HuH-7.5 (cell line): ENCODE measurements at regions not wholly inside any gene's neighbourhood (a gene's known extent, or its start where the extent isn't known, plus 50 kb on each side); places are given as distances from the start of the nearest gene placed in this dataset.

ENCODE experiments used
- DNase-seq: peaks from one replicate; pipeline ENCODE4 v3.0.0; 2011; ENCODE audit warnings: low spot score

DNA sequence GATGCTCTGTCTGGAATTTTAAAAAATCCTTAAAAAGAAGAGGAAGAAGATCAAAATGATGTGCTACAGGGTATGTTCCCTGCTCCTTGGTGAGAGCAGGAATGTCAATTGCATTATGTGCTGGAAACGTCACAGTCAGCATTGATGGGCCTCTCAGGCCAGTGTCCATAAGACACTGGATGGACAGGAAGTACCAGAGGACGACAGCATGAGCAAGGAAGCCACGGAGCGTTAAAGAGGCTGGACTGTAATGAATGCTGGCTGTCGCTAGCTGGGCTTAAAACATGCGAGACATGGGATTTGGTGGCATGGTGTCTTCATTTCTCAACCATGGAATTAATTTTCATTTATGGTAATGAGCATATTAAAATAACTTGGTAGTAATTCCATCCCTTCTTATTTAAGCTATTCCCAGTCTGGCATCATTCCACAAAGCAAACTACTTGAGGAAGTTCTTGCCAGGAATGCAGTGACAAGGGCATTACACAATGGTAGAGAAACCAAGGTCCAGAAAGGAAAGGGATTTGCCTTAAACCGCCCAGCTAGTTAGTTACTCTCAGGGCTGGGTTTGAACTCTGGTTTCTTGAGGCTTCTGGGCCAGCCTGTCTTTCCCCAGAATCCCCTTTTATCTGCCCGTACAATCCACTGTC is 166.6 kb upstream of the SOX4 start:
- DNase-seq = no peak

DNA sequence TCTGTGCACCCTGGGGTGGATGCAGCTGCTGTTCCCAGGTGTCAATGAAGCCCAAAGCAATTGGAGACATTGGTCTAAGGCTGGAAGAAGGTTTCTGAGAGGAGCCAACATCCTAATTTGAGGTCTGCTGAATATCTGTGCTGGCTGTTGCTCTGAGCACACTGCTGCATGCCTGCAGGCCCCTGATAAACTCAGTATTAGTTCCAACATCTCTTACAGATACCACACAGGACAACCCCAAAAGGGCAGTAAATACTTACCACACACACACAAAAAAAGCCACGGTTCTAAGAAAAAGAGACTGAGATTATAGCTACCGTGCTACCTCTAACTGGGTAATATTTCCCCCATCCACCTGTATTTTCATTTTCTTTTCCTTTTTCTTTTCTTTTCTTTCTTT is 164.3 kb upstream of the SOX4 start:
- DNase-seq = no peak

DNA sequence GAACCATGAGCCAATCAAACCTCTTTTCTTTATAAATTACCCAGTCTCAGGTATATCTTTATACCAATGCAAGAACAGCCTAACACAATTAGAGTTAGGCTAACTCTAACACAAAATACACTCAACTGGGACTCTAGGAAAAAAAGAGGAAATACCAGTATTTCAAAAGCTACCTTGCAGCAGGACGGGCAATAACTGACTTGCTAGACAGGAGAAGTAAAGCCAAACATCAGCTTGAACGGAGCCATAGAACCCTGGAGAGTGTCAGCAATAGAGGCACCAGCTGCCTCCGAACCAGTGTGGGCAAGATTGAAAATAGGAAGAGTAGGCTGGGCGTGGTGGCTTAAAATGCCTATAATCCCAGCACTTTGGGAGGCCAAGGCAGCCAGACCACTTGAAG is 162.0 kb upstream of the SOX4 start:
- DNase-seq = no peak

DNA sequence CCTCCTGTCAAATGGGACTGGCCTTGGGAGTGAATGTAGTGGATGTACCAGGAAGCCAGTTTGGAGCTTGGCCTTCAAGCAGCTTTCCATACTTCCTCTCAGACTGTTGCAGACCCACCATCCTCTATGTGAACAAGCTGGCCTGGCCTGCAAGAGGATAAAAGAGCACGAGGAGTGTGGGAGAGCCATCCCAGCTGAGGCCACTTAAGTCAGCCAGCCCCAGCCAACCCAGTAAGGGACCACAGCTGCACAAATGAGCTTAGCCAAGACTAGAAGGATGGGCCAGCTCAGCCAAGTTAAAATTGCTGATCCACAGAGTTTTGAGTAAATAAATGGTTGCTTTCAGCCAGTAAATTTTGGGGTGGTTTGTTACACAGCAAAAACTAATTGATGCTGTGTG is 156.9 kb upstream of the SOX4 start:
- DNase-seq = no peak

DNA sequence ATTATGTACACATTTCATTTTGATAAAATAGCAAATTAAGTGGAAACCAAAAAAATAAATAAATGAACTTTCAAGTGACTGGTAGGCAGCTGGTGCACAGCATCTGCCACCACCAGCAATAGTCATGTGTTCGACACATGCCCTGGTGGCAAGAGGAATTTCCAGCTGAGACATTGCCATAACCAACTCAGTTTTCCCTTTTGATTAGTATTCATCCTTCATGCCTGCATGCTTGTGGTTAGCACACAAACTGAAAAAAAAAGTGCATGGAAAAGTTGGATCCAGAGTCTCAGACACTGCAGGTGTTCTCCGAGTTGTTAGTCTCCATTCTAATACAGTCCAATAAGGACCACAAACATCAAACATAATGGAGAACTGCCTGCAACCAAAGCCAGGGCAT is 156.0 kb upstream of the SOX4 start:
- DNase-seq = no peak

DNA sequence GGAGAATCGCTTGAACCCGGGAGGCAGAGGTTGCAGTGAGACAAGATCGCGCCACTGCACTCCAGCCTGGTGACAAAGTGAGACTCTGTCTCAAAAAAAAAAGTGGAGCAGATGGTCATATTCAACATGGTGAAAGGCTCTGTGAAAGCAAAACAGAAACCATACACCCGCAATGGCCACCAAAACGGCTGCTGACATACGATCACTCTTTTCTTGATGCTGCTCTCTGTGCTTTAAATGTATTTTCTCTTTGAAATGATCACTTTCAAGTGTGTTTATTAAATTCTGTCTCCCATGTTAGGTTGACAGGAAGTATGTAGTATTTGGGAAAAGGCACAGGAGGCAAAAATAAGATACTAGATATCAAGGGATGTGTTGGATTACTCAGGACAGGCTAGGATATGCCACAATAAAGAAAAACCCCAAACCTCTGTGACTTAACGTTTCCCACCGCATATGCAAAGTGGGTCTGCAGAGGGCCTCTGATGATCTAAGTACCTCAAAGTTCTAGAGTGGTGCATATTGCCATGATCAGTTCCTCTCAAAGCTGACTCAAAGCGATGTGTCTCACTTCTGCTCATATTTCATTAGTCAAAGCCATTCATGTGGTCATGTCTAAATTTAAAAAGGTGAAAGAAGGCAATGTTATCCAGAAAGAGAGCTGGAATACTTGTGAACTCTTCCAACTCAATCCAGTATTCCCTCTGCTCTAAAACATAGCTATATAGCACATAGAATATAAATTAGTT is 155.1 kb upstream of the SOX4 start:
- no peak for DNase-seq

DNA sequence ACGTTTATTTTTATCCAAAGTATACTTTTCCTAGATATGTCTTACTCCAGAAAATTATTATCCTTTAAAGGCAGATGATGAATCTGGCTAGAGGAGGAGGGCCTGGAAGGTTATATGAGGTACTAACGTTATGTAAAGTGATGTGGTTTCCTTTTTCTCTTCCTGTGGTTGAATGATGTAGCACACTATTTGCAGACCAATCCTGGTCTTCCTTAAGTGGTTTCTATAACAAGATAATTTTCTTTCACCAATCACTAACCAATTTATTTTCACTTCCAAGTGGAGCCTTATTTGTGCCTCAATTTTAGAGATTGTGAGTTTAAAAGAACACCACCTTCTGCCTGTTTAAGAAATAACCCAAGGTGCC is 154.6 kb upstream of the SOX4 start:
- no peak for DNase-seq

DNA sequence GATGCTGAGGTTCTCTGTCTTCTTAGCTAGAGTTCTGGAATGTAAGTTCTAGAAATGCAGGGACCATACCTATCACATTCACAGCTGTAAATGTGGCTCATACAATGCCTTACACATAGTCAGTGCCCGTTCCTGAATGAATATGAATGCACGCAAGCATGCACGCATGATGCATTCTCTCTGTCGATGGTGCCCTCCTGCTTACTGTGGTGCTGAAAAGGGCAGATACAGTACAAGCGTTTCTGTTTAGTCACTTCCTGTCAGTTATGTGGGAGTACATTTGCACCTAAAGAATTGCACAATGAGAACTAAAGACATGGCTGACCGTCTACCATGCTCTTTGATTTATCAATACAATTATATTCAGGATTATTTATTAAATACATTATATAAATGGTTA is 152.2 kb upstream of the SOX4 start:
- DNase-seq = no peak

DNA sequence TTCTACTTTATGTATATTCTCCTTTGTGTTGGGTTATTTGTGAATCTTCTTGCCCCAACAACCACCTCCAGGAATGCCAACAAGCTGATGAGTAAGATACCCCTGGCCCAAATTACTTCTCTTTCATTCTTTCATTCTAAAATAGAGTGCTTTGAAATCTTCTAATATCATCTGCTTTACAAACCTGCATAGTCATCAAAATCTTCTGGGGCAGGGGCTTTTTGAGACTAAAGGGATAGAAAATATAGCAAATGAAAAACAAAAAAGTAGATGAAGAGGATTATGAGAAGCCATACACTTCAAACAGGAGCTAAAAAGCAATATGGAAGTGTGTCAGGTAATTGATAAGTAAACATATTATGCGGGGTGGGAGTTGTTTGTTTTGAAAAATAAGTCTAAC is 150.7 kb upstream of the SOX4 start:
- no peak for DNase-seq

DNA sequence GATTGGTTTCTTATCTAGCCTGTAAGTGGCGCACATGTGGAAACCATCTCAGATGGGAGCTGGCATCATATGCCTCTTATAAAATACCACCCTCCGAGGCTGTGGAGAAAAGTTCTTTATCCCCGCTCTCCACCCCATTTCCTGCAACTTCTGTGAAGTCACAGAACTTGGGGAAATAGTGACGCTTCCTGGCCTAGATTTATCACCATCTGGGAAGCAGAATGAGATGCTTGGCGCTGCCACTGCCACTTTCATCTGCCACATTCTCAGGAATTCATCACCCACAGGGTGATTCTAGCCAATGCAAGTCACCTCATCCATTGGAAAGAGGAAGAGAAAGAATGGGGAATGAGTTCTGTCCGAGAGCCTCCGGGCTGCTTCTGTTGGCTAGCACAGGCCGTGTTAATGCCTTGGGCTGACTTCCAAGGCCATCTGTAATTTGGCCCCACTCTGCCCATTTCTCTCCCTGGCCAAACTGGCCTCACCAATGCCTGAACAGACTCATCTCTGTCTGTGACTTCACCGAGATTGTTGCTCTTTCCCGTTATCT is 148.8 kb upstream of the SOX4 start:
- DNase-seq = no peak

DNA sequence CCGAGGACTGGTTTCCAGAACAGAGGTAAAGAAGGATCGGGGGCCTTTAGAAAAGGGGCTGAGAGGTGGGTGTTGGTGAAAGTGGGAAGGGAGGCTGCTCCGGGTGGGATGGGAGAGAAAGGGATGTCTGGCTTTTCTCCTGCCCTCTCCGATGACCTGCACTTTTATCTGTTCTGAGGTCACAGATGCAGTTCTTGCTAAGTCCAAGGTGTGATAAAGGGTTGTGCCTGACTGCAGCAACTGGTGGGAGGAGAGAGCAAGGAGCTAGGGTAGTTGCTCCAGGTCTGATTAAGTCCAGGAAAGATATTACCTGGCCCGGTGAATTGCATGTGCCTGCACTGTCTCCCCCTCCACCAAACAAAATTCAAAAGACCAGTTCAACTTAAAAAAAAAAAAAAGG is 145.6 kb upstream of the SOX4 start:
- DNase-seq = no peak

DNA sequence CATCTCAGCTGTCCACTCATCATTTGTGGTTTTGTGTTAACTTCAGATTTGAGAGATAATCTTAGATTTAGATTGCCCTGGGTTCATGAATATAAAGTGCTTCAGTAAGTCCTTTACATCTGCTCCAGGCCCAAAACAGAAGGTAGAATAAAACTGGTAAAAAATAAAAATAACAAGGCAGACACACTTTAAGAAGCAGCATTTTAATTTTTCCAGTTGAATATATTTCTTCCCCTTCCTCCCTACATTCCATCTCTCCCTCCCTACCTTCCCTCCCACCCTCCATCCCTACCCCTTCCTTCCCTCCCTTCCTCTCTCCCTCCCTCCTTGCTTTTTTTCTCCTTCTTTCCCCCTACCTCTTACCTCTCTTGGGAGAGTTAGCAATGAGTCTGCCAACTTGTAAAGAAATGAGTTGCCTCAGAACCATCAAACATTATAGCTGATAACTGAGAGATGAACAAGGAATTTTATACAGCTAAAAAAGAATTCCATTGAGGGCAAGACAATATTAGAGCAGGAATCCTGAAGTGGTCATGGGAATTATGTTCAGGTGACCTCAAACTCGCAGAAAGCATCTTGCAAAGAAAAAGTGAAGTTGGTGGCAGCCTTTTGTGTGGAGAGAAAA is 145.0 kb upstream of the SOX4 start:
- no peak for DNase-seq

DNA sequence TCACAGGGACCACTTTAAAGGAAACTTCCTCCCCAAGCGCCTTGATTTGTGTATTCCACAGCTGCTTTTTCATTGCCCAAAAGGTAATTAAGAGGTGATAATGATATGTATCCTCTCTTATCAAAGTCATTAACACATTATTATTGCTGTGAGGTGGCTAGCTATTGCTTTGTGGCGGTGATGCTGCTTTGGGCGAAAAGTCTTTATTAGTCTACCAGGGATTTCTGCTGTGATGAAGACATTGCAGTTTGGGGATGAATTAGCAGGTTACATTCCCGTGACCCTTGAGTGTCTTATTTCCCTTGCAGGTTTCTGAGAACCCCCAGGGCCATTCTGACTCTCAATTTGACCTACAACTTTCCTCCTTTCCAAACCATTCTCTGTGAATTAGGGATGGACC is 143.4 kb upstream of the SOX4 start:
- DNase-seq = no peak

DNA sequence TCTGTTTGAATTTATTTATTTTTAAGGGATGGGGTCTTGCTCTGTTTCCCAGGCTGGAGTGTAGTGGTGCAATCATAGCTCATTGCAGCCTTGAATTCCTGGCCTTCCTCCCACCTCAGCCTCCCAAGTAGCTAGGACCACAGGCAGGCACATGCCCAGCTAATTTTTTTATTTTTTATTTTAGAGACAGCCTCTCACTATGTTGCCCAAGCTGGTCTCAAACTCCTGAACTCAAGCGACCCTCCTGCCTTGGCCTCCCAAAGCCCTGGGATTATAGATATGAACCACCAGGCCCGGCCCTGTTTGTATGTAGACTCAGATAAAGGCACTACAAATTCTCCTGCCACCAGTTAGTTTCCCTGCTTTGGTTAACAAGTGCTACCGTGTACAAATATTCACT is 142.9 kb upstream of the SOX4 start:
- no peak for DNase-seq

DNA sequence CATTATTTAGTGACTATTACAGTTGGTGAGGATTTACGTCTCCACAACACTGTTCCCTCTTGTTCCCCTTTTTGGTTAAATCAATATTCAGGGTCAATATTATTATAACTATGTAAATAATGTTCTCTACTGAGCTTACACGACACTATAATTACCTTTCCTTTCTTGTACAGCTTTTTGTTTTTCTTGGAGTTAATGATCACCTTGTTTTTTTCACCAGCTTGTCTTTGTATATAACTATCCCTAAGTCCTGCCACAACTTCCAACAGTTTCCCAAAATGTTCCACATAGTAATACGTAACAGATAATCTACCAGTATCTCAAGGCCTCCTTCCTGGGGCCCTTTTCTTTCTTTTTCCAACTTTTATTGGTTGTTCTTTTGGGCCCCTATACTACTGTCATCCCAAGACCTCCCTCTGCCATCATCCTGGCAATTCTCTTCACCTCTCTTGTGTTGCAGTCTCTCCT is 142.0 kb upstream of the SOX4 start:
- no peak for DNase-seq

DNA sequence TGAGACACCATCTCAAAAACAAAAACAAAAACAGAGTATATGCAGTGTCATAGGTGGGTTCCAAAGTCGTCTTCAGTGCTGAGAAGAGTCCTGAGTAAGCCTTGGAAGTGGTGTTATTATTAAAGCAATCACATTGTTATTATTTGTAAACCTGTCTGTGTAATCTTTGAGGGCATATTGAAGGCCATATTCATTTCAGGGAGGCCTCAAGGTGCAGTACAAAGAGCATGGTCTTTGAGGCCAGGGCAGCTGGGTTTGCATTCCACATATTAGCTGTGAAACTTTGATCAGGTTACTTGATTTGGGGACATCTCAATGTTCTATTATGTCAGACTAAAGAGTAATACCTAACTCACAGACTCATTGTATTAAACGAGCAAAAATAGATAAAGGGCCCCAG is 139.3 kb upstream of the SOX4 start:
- DNase-seq = no peak

DNA sequence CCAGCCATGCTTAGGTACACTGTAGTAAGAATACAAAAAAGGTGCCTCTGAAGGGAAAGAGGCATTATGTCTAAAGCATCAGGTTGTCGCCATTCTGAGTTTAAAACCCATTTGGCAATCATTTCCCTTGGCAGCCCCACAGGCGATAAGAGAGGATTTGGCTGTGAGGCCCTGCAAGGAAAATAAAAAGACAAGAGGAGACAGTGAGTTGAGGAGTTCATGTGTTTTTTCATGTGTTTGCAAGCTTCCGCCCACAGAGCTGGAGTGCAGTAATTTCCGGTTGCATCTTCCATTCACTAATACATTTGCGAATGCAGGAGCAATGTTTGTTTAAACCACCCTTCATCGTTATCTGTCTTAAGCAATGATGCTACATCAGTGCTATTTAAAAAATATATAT is 138.5 kb upstream of the SOX4 start:
- no peak for DNase-seq

DNA sequence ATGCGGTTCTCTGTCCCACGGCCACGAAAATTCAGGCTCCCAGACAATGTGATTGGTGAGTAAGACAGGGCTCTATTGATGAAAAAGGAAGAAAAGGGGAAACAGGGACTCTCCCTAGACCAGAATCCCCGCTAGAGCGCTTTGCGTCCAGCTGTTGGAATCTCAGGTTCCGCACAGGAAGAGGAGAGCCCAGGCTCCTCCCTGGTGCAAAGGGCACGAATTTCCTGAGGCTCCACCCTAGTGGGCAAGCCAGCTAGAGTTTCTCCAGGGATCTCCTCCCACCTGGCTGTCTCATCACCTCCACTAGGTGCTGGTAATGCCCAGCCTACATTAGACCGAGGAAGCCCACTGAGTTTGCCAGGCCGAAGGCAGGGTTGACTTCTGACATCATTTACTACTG is 135.9 kb upstream of the SOX4 start:
- no peak for DNase-seq

DNA sequence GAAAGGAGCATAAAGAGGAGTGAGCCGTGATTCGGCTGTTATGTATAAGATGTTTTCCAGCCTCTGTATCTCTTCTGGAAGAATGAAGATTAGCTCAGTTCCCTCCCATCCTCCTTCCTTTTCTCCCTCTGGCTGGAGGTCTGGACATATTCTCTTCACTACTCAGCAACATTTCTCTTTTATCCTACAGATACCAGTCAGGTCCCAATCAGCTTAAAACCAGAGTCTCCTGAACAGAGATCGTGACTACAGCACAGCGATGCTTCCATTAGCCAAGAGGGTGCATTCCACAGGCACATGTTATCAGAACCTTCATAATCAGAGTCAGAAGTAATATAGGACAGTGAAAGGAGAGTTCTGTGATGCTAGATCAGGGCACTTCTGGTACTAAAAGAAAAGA is 133.9 kb upstream of the SOX4 start:
- DNase-seq = no peak

DNA sequence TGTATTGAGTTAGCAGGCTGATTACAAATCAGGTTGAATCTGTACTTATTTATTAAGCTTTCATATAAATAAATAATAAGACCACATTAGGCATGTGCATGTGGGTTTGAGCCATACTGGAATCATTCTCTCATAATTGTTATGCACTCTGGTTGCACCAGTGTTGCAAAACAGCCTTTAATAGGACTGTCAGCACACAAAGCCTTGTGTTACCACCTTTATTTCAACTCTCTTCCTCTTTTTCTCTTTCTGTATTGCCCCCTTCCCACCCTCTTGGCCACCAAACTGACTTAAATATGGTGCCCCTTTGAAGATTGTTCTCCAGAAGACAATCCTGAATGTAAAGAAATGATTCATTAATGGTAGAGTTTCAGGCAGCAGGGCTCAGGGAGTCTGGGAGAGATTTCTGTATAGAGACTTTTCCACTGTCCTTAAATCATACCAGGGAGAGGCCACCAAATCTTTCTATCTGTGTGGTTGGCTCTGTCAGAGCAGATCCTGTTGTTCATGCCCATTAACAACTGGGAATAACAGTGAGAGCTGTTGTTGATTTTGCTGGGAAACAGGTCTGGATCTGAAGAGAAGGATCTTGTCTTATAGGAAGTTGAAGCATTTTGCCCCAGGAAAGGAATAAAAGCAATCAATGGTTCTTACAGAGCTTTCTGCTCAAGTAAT is 131.6 kb upstream of the SOX4 start:
- no peak for DNase-seq

DNA sequence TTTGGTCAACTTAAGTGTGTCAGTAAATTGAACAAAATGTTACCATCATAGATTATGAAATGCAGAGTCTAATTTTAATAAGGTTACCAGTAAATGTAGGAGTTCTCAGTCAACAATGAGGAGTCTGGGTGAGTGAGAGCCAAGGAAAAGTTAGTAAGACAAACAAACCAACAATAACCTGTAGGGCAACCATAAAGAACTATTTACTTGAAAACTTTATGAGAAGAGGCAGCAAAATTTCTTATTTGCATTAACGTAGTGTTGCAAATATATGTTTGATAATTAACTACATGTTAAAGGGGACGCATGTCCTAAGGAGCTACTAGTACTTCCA is 131.1 kb upstream of the SOX4 start:
- DNase-seq = no peak

DNA sequence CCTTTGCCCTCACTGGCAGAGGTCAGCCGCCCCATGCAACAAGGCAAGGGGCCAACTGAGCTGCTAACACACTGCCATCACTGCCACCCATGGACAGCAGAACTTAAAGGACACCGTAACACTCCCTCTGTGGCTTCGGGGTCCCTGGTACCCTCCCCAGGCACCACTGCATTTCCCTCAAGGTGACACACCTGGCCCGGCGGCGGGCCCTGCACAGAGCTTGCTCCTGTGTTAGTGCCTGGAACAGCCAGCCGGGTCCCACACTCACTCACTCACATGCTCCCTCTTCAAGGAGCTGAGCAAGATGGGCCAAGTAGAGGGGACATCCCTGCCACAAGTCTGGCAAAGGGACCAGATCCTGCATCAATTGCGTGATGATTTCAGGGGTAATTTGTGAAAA is 126.5 kb upstream of the SOX4 start:
- DNase-seq = no peak

DNA sequence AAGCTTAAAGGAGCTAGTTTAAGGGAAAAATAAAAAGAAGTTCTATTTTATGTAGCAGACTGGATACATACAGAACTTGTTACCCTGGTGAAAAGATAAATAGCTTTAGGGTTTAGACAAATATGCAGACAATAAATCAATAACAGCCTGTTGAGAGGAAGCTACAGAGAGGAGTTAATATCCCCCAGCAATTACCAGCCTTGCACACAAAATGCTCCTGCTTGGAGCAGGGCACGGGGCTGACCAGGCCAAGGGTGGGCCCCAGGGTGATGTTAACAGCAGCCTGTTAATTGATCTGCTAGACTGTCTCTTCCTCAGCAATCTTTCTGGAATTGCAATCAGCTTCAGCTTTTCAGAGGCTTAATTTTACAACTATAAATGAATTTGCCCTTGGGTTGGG is 125.1 kb upstream of the SOX4 start:
- no peak for DNase-seq
